ENCODE measurements at regions not wholly inside any gene's neighbourhood (a gene's known extent, or its start where the extent isn't known, plus 50 kb on each side); places are given as distances from the start of the nearest gene placed in this dataset.
"Not testable (repeated sequence)": the region's sequence is repeated elsewhere in the genome, so short reads cannot be mapped to it uniquely, and the experiment has no call there.

GRCh38 chr4:32574803-32575202, 1854.6 kb downstream of the PCDH7 start:
- no peak for DNase-seq (ENCODE audit: low spot score)

GRCh38 chr4:32589097-32589496, 1868.9 kb downstream of the PCDH7 start:
- DNase-seq (ENCODE audit: low spot score), result no peak

- DNase-seq (ENCODE audit: low spot score), result no peak
These were observed 1869.7 kb downstream of the PCDH7 start for GRCh38 chr4:32589853-32590252.

GRCh38 chr4:32597354-32597753, 1877.2 kb downstream of the PCDH7 start:
- no peak for DNase-seq (ENCODE audit: low spot score)

GRCh38 chr4:32601848-32602247, 1881.7 kb downstream of the PCDH7 start:
- no peak for DNase-seq (ENCODE audit: low spot score)

GRCh38 chr4:32607978-32608377, 1887.8 kb downstream of the PCDH7 start:
- DNase-seq (ENCODE audit: low spot score), result no peak

- DNase-seq (ENCODE audit: low spot score), result no peak
These were observed 1904.9 kb downstream of the PCDH7 start for GRCh38 chr4:32624943-32625603.

- DNase-seq (ENCODE audit: low spot score), result no peak
These were observed 1905.6 kb downstream of the PCDH7 start for GRCh38 chr4:32625687-32626337.

- no peak for DNase-seq (ENCODE audit: low spot score)
These were observed 1911.7 kb downstream of the PCDH7 start for GRCh38 chr4:32631831-32632230.

GRCh38 chr4:32633421-32633820, 1913.3 kb downstream of the PCDH7 start:
- DNase-seq (ENCODE audit: low spot score), result no peak

- DNase-seq (ENCODE audit: low spot score), result no peak
These were observed 1925.5 kb downstream of the PCDH7 start for GRCh38 chr4:32645653-32646052.

- DNase-seq (ENCODE audit: low spot score), result no peak
These were observed 1937.8 kb downstream of the PCDH7 start for GRCh38 chr4:32658019-32658418.

- no peak for DNase-seq (ENCODE audit: low spot score)
These were observed 1941.1 kb downstream of the PCDH7 start for GRCh38 chr4:32661229-32661628.

GRCh38 chr4:32662803-32663202, 1942.6 kb downstream of the PCDH7 start:
- DNase-seq (ENCODE audit: low spot score), result no peak

GRCh38 chr4:32672359-32672758, 1952.2 kb downstream of the PCDH7 start:
- no peak for DNase-seq (ENCODE audit: low spot score)

GRCh38 chr4:32680946-32681345, 1960.8 kb downstream of the PCDH7 start:
- DNase-seq (ENCODE audit: low spot score), result no peak

- no peak for DNase-seq (ENCODE audit: low spot score)
These were observed 1964.0 kb downstream of the PCDH7 start for GRCh38 chr4:32684160-32684559.

- no peak for DNase-seq (ENCODE audit: low spot score)
These were observed 1966.0 kb downstream of the PCDH7 start for GRCh38 chr4:32686123-32686522.

- no peak for DNase-seq (ENCODE audit: low spot score)
These were observed 1969.3 kb downstream of the PCDH7 start for GRCh38 chr4:32689518-32689917.

- DNase-seq (ENCODE audit: low spot score), result no peak
These were observed 1977.2 kb downstream of the PCDH7 start for GRCh38 chr4:32697281-32697814.

- no peak for DNase-seq (ENCODE audit: low spot score)
These were observed 1980.7 kb downstream of the PCDH7 start for GRCh38 chr4:32700838-32701237.

- no peak for DNase-seq (ENCODE audit: low spot score)
These were observed 1986.7 kb downstream of the PCDH7 start for GRCh38 chr4:32706893-32707292.

- not testable (repeated sequence) for DNase-seq (ENCODE audit: low spot score)
These were observed 1996.0 kb downstream of the PCDH7 start for GRCh38 chr4:32716090-32716620.
